ENCODE measurements at regions not wholly inside any gene's neighbourhood (a gene's known extent, or its start where the extent isn't known, plus 50 kb on each side); places are given as distances from the start of the nearest gene placed in this dataset.

DNA sequence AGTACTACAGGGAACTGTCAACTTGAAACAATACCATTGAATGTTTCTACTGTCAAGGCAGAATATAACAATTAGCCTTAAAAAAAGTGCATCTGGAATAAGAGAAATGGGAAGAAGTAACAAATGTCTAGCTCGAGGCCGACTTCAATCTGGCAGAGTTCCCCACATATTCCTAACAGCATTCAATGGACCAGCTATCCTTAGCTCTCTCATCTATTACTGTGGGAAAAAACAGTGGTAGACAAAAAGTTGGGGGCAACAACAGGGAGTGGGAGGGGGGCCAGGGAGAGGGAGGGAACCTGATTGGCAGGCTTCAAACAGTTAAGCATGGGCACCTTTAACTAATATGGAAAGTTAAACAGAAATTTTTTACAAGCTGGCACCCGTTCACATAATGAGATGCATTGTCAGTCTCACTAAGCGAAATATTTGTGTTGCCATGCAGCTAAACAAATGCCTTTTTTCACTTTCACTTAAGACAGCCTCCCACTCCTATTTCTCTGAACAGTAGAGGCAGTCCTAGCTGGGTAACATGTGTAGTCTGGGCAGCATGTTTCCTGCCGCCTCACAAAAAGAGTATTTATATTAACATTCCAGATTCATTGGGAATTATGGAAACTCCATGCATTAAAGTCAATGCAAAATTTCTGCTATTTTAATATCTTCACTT lies 62.2 kb upstream of the SOX6 start:
- DNase-seq = no peak

DNA sequence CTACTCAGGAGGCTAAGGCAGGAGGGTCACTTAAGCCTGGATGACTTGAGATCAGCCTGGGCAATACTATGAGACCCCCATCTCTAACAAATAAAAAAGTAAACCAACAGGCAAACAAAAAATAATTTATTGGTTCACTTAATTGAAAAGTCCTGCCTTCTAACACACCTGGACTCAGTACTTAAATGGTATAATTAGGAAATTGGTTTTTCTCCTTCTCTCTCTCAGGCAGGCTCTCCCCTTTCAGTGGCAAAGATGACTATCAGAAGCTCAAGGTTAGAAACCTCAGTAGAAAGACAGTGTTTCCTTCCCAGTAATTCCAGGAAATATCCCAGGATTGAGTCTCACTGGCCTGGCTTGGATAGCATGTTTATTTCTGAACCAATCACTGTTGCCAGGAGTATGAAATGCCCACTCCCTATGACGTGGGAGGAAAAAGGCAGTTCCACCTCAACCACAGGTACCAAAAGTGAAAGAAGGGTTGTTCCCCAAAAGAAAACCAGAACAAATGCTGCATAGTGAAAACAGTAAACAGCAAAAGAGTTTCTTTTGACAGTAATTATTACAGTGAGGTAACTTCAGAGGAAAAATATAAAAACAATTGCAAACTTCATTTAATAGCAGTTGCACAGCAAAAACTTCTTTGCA lies 56.3 kb upstream of the SOX6 start:
- DNase-seq = no peak

DNA sequence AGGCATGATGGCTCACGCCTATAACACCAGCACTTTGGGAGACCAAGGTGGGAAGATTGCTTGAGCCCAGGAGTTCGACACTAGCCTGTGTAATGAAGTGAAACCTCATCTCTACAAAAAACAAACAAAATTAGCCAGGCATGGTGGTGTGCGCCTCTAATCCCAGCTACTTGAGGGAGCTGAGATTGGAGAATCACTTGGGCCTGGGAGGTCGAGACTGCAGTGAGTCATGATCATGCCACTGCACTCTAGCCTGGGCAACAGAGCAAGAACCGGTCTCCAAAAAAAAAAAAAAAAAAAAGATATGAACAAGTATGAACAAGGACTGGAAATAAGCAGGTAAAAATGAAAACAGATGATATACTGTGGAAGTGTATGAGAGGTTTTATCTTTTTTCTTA lies 54.1 kb upstream of the SOX6 start:
- no peak for DNase-seq

DNA sequence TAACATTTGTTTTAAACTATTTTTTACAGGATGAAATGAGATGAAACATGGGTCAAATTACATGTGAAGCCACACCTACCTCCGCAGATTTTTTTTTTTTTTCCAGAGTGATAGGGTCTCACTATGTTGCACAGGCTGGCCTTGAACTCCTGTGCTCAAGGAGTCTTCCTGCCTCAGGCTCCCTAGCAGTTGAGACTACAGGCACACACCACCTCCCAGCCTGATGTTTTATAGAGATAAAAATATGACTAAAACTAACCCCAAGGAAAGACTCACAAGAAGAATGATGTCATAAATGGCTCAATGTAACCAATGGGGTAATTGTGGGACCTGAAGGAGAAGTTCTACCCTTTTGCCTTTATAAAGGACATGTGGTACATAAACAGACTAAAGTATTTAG lies 52.3 kb upstream of the SOX6 start:
- no peak for DNase-seq

DNA sequence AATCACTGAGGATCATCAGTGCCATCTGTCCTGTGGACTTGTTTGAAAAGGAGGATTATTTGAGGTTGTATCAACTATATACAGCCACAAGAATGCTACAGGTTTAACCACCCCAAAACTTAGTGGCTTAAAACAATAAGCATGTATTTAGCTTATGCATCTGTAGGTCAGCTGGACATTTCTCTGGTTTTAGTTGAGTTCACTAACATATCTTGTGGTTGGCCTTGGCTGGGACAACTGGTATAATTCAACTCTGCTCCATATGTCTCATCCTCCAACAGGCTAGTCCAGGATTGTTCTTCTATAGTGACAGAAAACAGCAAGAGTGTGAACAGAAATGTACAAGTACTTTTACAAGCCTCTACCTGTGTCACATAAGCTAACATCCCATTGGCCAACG lies 49.9 kb upstream of the SOX6 start:
- DNase-seq = no peak

All from hippocampal formation (tissue), 2 donors.